ENCODE measurements at regions not wholly inside any gene's neighbourhood (a gene's known extent, or its start where the extent isn't known, plus 50 kb on each side); places are given as distances from the start of the nearest gene placed in this dataset.

GRCh38 chr10:128675405-128675804 is 549.2 kb upstream of the MKI67 start:
- Histone ChIP-seq H3K9ac (ENCODE audit: low read length in 2 of 2) (no peak overlapping the region), H3K4me3 (ENCODE audit: low read length in 2 of 2) (no peak overlapping the region), H3K4me1 (ENCODE audit: control insufficient read depth, insufficient read depth, low read length) (no peaks in the 10 kb centered on the region), H3K36me3 (ENCODE audit: control insufficient read depth in 2 of 2, insufficient read depth in 2 of 2, low read length in 2 of 2) (no peaks in the 10 kb centered on the region), H3K9me3 (ENCODE audit: control insufficient read depth in 2 of 2, low read length in 2 of 2) (no peaks in the 10 kb centered on the region), H3K27me3 (ENCODE audit: control insufficient read depth in 1 of 2, insufficient read depth in 2 of 2, low read length in 2 of 2) (no peaks in the 10 kb centered on the region), H3K27ac (ENCODE audit: low read length) (no peak overlapping the region)

DNA sequence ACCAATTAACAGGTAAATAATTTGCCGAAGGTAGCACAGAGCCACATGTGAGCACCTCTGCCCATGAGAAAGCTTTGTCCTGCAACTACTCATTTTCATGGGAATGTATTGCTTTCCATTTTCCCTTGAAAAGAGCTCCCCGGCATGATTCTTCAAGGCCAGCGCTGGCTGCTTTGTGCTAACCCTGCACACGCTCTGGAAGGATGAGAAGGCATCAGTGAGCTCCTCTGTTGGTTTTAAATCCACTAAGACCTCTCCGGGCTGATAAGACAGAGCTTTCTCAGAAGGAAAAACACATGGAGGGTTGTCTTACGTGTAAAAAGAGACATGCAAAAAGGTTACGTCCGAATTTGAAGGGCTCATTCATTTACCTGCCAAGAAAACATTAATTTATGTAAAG is 553.9 kb upstream of the MKI67 start:
- no peak overlapping the region for H3K4me3 ChIP-seq (ENCODE audit: low read length in 2 of 2)
- H3K4me1 ChIP-seq (ENCODE audit: control insufficient read depth, insufficient read depth, low read length): peaks cover 2% of the 10 kb centered on the region
- no peaks in the 10 kb centered on the region for H3K9me3 ChIP-seq (ENCODE audit: control insufficient read depth in 2 of 2, low read length in 2 of 2)
- no peak overlapping the region for H3K9ac ChIP-seq (ENCODE audit: low read length in 2 of 2)
- no peak overlapping the region for H3K27ac ChIP-seq (ENCODE audit: low read length)
- H3K36me3 ChIP-seq (ENCODE audit: control insufficient read depth in 2 of 2, insufficient read depth in 2 of 2, low read length in 2 of 2): no peaks in the 10 kb centered on the region
- no peaks in the 10 kb centered on the region for H3K27me3 ChIP-seq (ENCODE audit: control insufficient read depth in 1 of 2, insufficient read depth in 2 of 2, low read length in 2 of 2)

DNA sequence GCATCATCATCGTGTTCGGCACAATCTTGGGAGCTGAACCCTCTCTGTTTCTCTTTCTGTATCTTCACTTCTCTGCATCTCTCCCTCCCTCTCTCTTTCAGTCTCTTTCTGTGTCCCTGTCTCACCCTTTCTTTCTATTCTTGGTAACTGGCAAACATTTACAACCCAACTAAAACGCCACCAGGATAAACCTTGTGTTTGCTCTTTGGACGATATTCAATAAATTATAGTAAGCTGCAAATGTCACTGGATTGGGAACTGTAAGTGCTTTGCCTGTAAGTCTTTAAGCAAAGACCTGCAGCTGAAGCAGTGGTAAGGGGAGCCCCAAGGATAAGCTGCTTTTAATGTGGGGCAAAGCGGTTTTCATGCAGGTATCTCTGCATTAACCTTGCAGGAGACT is 558.0 kb upstream of the MKI67 start:
- H3K4me1 ChIP-seq (ENCODE audit: control insufficient read depth, insufficient read depth, low read length): peaks cover 2% of the 10 kb centered on the region
- no peak overlapping the region for H3K27ac ChIP-seq (ENCODE audit: low read length)
- H3K27me3 ChIP-seq (ENCODE audit: control insufficient read depth in 1 of 2, insufficient read depth in 2 of 2, low read length in 2 of 2): no peaks in the 10 kb centered on the region
- H3K9me3 ChIP-seq (ENCODE audit: control insufficient read depth in 2 of 2, low read length in 2 of 2): no peaks in the 10 kb centered on the region
- H3K36me3 ChIP-seq (ENCODE audit: control insufficient read depth in 2 of 2, insufficient read depth in 2 of 2, low read length in 2 of 2): no peaks in the 10 kb centered on the region
- no peak overlapping the region for H3K4me3 ChIP-seq (ENCODE audit: low read length in 2 of 2)
- H3K9ac ChIP-seq (ENCODE audit: low read length in 2 of 2): no peak overlapping the region

- Histone ChIP-seq H3K4me3 (ENCODE audit: low read length in 2 of 2) (no peak overlapping the region), H3K4me1 (ENCODE audit: control insufficient read depth, insufficient read depth, low read length) (peaks cover 2% of the 10 kb centered on the region), H3K9me3 (ENCODE audit: control insufficient read depth in 2 of 2, low read length in 2 of 2) (no peaks in the 10 kb centered on the region), H3K36me3 (ENCODE audit: control insufficient read depth in 2 of 2, insufficient read depth in 2 of 2, low read length in 2 of 2) (no peaks in the 10 kb centered on the region), H3K27ac (ENCODE audit: low read length) (no peak overlapping the region), H3K9ac (ENCODE audit: low read length in 2 of 2) (no peak overlapping the region), H3K27me3 (ENCODE audit: control insufficient read depth in 1 of 2, insufficient read depth in 2 of 2, low read length in 2 of 2) (no peaks in the 10 kb centered on the region)
Observed at GRCh38 chr10:128686630-128687278, 560.5 kb upstream of the MKI67 start.

GRCh38 chr10:128687408-128687807 is 561.2 kb upstream of the MKI67 start:
- Histone ChIP-seq H3K27ac (ENCODE audit: low read length) (no peak overlapping the region), H3K9me3 (ENCODE audit: control insufficient read depth in 2 of 2, low read length in 2 of 2) (no peaks in the 10 kb centered on the region), H3K4me1 (ENCODE audit: control insufficient read depth, insufficient read depth, low read length) (peaks cover 2% of the 10 kb centered on the region), H3K4me3 (ENCODE audit: low read length in 2 of 2) (no peak overlapping the region), H3K27me3 (ENCODE audit: control insufficient read depth in 1 of 2, insufficient read depth in 2 of 2, low read length in 2 of 2) (no peaks in the 10 kb centered on the region), H3K36me3 (ENCODE audit: control insufficient read depth in 2 of 2, insufficient read depth in 2 of 2, low read length in 2 of 2) (no peaks in the 10 kb centered on the region), H3K9ac (ENCODE audit: low read length in 2 of 2) (no peak overlapping the region)

- Histone ChIP-seq H3K27ac (ENCODE audit: low read length) (no peak overlapping the region), H3K27me3 (ENCODE audit: control insufficient read depth in 1 of 2, insufficient read depth in 2 of 2, low read length in 2 of 2) (no peaks in the 10 kb centered on the region), H3K4me1 (ENCODE audit: control insufficient read depth, insufficient read depth, low read length) (peaks cover 2% of the 10 kb centered on the region), H3K9ac (ENCODE audit: low read length in 2 of 2) (no peak overlapping the region), H3K36me3 (ENCODE audit: control insufficient read depth in 2 of 2, insufficient read depth in 2 of 2, low read length in 2 of 2) (no peaks in the 10 kb centered on the region), H3K9me3 (ENCODE audit: control insufficient read depth in 2 of 2, low read length in 2 of 2) (no peaks in the 10 kb centered on the region), H3K4me3 (ENCODE audit: low read length in 2 of 2) (no peak overlapping the region)
Observed at GRCh38 chr10:128687927-128688549, 561.8 kb upstream of the MKI67 start.

DNA sequence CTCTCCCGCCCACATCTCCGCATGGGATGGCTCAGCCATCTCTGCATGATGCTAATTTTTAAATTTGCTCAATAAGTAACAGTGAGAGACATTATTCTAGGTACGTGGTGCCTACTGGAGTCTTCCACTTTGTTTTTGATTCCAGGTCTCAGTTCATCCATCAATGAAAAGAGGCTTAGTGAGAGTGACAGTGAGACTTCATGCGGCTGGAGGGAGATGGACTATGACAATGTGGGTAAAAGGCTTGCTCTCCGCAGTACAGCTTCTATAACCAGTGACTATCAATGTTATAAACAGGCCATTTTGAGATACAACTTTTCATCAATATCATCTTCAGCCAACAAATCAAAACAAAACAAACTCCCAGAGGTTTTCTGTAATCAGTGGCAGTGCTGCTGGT is 563.4 kb upstream of the MKI67 start:
- no peak overlapping the region for H3K9ac ChIP-seq (ENCODE audit: low read length in 2 of 2)
- no peak overlapping the region for H3K27ac ChIP-seq (ENCODE audit: low read length)
- no peaks in the 10 kb centered on the region for H3K9me3 ChIP-seq (ENCODE audit: control insufficient read depth in 2 of 2, low read length in 2 of 2)
- H3K4me3 ChIP-seq (ENCODE audit: low read length in 2 of 2): no peak overlapping the region
- H3K27me3 ChIP-seq (ENCODE audit: control insufficient read depth in 1 of 2, insufficient read depth in 2 of 2, low read length in 2 of 2): no peaks in the 10 kb centered on the region
- H3K4me1 ChIP-seq (ENCODE audit: control insufficient read depth, insufficient read depth, low read length): no peaks in the 10 kb centered on the region
- H3K36me3 ChIP-seq (ENCODE audit: control insufficient read depth in 2 of 2, insufficient read depth in 2 of 2, low read length in 2 of 2): no peaks in the 10 kb centered on the region

- H3K27me3 ChIP-seq (ENCODE audit: control insufficient read depth in 1 of 2, insufficient read depth in 2 of 2, low read length in 2 of 2): no peaks in the 10 kb centered on the region
- H3K27ac ChIP-seq (ENCODE audit: low read length): no peak overlapping the region
- H3K9me3 ChIP-seq (ENCODE audit: control insufficient read depth in 2 of 2, low read length in 2 of 2): no peaks in the 10 kb centered on the region
- H3K4me1 ChIP-seq (ENCODE audit: control insufficient read depth, insufficient read depth, low read length): no peaks in the 10 kb centered on the region
- no peaks in the 10 kb centered on the region for H3K36me3 ChIP-seq (ENCODE audit: control insufficient read depth in 2 of 2, insufficient read depth in 2 of 2, low read length in 2 of 2)
- no peak overlapping the region for H3K9ac ChIP-seq (ENCODE audit: low read length in 2 of 2)
- H3K4me3 ChIP-seq (ENCODE audit: low read length in 2 of 2): no peak overlapping the region
Observed at GRCh38 chr10:128693493-128694131, 567.4 kb upstream of the MKI67 start.

DNA sequence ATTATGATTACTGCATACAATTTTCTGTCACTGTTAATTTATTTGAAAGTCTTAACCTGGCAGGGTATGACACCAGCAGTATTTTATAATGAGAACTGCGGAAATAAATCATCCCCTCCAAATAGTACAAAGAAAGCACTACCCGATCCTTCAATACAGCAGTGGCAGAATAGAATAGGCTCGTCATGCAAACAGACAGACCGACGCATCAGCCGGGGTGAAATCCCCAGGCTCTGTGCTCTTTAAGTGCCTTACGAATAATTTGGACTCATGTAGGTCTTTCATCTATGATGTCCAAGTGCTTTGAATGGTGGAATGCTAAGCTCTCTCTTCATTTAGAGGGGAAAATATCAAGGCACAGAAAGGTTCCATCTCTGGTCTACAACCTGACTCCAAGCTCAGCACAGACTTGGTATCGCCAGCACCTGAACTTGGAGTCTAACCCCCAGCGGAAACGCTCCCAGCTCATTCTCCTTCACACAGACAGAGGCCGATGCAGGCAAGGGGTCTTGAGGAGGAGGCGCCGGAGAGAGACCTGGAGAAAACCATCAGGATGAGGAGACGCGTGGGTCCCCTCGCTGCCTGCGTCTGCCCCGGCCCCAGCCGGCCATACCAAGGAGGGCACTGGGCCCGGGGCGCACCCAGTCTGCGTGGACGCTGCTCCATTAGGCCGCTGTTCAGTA is 568.1 kb upstream of the MKI67 start:
- no peaks in the 10 kb centered on the region for H3K4me1 ChIP-seq (ENCODE audit: control insufficient read depth, insufficient read depth, low read length)
- no peaks in the 10 kb centered on the region for H3K36me3 ChIP-seq (ENCODE audit: control insufficient read depth in 2 of 2, insufficient read depth in 2 of 2, low read length in 2 of 2)
- H3K9ac ChIP-seq (ENCODE audit: low read length in 2 of 2): no peak overlapping the region
- no peaks in the 10 kb centered on the region for H3K9me3 ChIP-seq (ENCODE audit: control insufficient read depth in 2 of 2, low read length in 2 of 2)
- H3K4me3 ChIP-seq (ENCODE audit: low read length in 2 of 2): no peak overlapping the region
- no peak overlapping the region for H3K27ac ChIP-seq (ENCODE audit: low read length)
- H3K27me3 ChIP-seq (ENCODE audit: control insufficient read depth in 1 of 2, insufficient read depth in 2 of 2, low read length in 2 of 2): no peaks in the 10 kb centered on the region

GRCh38 chr10:128694851-128695725 is 568.9 kb upstream of the MKI67 start:
- Histone ChIP-seq H3K9ac (ENCODE audit: low read length in 2 of 2) (no peak overlapping the region), H3K4me1 (ENCODE audit: control insufficient read depth, insufficient read depth, low read length) (no peaks in the 10 kb centered on the region), H3K27ac (ENCODE audit: low read length) (no peak overlapping the region), H3K4me3 (ENCODE audit: low read length in 2 of 2) (no peak overlapping the region), H3K27me3 (ENCODE audit: control insufficient read depth in 1 of 2, insufficient read depth in 2 of 2, low read length in 2 of 2) (no peaks in the 10 kb centered on the region), H3K36me3 (ENCODE audit: control insufficient read depth in 2 of 2, insufficient read depth in 2 of 2, low read length in 2 of 2) (no peaks in the 10 kb centered on the region), H3K9me3 (ENCODE audit: control insufficient read depth in 2 of 2, low read length in 2 of 2) (no peaks in the 10 kb centered on the region)
